ENCODE measurements at regions not wholly inside any gene's neighbourhood (a gene's known extent, or its start where the extent isn't known, plus 50 kb on each side); places are given as distances from the start of the nearest gene placed in this dataset.

- H4K8ac ChIP-seq (ENCODE audit: low read depth in 2 of 2, low read length in 2 of 2), result no peak overlapping the region
- no peak overlapping the region for H4K91ac ChIP-seq (ENCODE audit: insufficient read depth, low read depth, low read length)
- TF ChIP-seq RCOR1 (IDR thresholded peaks at IDR 0.05; ENCODE audit: insufficient replicate concordance, low read length), result no peak
- peak; percentile 67 for TF ChIP-seq MAFK (IDR thresholded peaks at IDR 0.05; ENCODE audit: low read depth, low read length)
- H3K36me3 ChIP-seq (ENCODE audit: control insufficient read depth, insufficient read depth, low read length), result peaks cover 2% of the 10 kb centered on the region; the same call in 1 of the 2 replicates
- no peak overlapping the region for H2BK15ac ChIP-seq (ENCODE audit: low read depth, low read length)
- H3K4me2 ChIP-seq (ENCODE audit: low read depth, low read length), result no peak overlapping the region
- no TSS peak for BruUV-seq (replicated peaks)
- H4K5ac ChIP-seq (ENCODE audit: low read depth, low read length), result no peak overlapping the region
- H3K14ac ChIP-seq (replicated peaks; ENCODE audit: low read depth, low read length), result no peak overlapping the region
- no peaks in the 10 kb centered on the region for H4K20me1 ChIP-seq (ENCODE audit: insufficient read depth, low read length)
- H3K18ac ChIP-seq (ENCODE audit: low read depth, low read length), result no peak overlapping the region
- peaks cover 4 to 8% of the 10 kb centered on the region in 2 experiments; a peak in 1 of 4 replicates for H3K79me1 ChIP-seq (ENCODE audit: low read depth in 1 of 2, low read length in 2 of 2)
- H3K9me1 ChIP-seq (ENCODE audit: insufficient read depth, low read length), result no peaks in the 10 kb centered on the region
- in situ Hi-C loops (cut with MboI; ENCODE audit: low sequenced_read_pairs), result no loop called here
- no peak overlapping the region for H3K23ac ChIP-seq (ENCODE audit: low read depth, low read length)
- H3K4ac ChIP-seq (ENCODE audit: low read depth, low read length), result no peak overlapping the region
- H2BK5ac ChIP-seq (ENCODE audit: low read depth, low read length, poor library complexity, severe bottlenecking), result no peak overlapping the region
- H3K4me3 ChIP-seq (ENCODE audit: insufficient read depth, low read depth, low read length), result no peak overlapping the region
- no peaks in the 10 kb centered on the region for H3K4me1 ChIP-seq (ENCODE audit: control insufficient read depth, insufficient read depth, low read length)
- H2AFZ ChIP-seq (replicated peaks; ENCODE audit: low read length, poor library complexity), result no peak overlapping the region
- no peak overlapping the region for H2BK120ac ChIP-seq (ENCODE audit: low read depth, low read length)
- no peak for ATAC-seq (ENCODE audit: low read depth)
- POLR2A ChIA-PET (ENCODE audit: unreplicated experiment), result no interaction called here
- CTCF ChIA-PET, result no interaction called here
- no peak overlapping the region for H2BK20ac ChIP-seq (ENCODE audit: low read depth, low read length)
- dilution Hi-C loops (cut with HindIII; ENCODE audit: low sequenced_read_pairs, unreplicated experiment), result no loop called here
- H3K9me3 ChIP-seq (ENCODE audit: control insufficient read depth, insufficient read depth, low read length), result no peaks in the 10 kb centered on the region
- no peak overlapping the region for H2AK5ac ChIP-seq (ENCODE audit: low read depth, low read length)
- no peak overlapping the region for H3K27ac ChIP-seq (ENCODE audit: insufficient read depth, low read length)
- H3K9ac ChIP-seq (ENCODE audit: low read depth, low read length), result no peak overlapping the region
- no peak for DNase-seq
- H2AK9ac ChIP-seq (replicated peaks; ENCODE audit: low read depth, low read length, poor library complexity), result no peak overlapping the region
- intact Hi-C loops (cut with micrococcal nuclease), result no loop called here
- H3K27me3 ChIP-seq (ENCODE audit: control insufficient read depth, insufficient read depth, low read length), result no peaks in the 10 kb centered on the region
- H3K56ac ChIP-seq (ENCODE audit: extremely low read depth, insufficient read depth, low read length), result no peak overlapping the region
These were observed 267.8 kb upstream of the POU5F2 start for GRCh38 chr5:94009161-94009560.
